DND-41 (cell line): ENCODE measurements at regions not wholly inside any gene's neighbourhood (a gene's known extent, or its start where the extent isn't known, plus 50 kb on each side); places are given as distances from the start of the nearest gene placed in this dataset.

Experiments
- EZH2 ChIP-seq: IDR thresholded peaks from 3 replicates; pipeline ENCODE4 v1.6.1; 2012; ENCODE audit warnings: borderline replicate concordance, low read depth, mild to moderate bottlenecking, moderate library complexity, low read length, inconsistent platforms; ENCODE audit not compliant: severe bottlenecking
- TF ChIP-seq, protein P1 (sequence below): IDR thresholded peaks from 2 replicates; pipeline ENCODE4 v1.5.1; 2012; ENCODE audit warnings: borderline replicate concordance, low read length, moderate library complexity, mild to moderate bottlenecking; ENCODE audit not compliant: poor library complexity, severe bottlenecking; ENCODE audit errors: extremely low read depth

DNA sequence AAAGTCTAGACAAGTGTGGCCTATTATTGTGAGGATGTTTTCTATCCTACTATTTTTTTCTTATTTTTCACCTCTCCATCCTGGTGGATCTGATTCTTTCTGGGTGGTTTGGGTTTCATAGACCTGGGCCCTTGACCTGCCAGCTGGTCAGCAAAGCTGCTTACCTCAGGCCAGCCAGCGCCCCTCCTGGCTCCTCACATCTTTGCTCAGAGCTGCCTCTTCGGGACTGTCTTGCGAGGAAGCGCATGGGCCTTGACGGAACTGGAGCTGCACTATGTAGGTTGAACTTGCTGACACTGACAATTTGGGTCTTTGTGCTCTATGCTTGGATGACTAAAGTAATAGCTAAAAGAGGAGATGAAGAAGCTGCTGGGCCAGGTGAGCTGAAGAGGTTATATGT lies 138.5 kb upstream of the SYT6 start:
- TF ChIP-seq, protein P1, sequence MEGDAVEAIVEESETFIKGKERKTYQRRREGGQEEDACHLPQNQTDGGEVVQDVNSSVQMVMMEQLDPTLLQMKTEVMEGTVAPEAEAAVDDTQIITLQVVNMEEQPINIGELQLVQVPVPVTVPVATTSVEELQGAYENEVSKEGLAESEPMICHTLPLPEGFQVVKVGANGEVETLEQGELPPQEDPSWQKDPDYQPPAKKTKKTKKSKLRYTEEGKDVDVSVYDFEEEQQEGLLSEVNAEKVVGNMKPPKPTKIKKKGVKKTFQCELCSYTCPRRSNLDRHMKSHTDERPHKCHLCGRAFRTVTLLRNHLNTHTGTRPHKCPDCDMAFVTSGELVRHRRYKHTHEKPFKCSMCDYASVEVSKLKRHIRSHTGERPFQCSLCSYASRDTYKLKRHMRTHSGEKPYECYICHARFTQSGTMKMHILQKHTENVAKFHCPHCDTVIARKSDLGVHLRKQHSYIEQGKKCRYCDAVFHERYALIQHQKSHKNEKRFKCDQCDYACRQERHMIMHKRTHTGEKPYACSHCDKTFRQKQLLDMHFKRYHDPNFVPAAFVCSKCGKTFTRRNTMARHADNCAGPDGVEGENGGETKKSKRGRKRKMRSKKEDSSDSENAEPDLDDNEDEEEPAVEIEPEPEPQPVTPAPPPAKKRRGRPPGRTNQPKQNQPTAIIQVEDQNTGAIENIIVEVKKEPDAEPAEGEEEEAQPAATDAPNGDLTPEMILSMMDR, result no peak
- TF ChIP-seq EZH2, result no peak
